Breast epithelium (tissue), 4 donors: ENCODE measurements at regions not wholly inside any gene's neighbourhood (a gene's known extent, or its start where the extent isn't known, plus 50 kb on each side); places are given as distances from the start of the nearest gene placed in this dataset.

ENCODE experiments used
- DNase-seq, 2 donors: peaks; one replicate each; pipeline ENCODE4 v3.0.0-alpha.2; 2019; ENCODE audit warnings: low spot score in 2 of 2
- H3K27ac ChIP-seq, 2 donors: fragments of 200-600 bp; sonication (generic) in 1 of 2; one replicate each; pipeline ENCODE4 v1.5.1; 2016 to 2019; ENCODE audit warnings: mild to moderate bottlenecking in 1 of 2
- H3K27me3 ChIP-seq, 2 donors: fragments of 200-600 bp; sonication (generic) in 1 of 2; one replicate each; pipeline versions ENCODE4 v1.5.1 to v1.6.0; 2017 to 2019; ENCODE audit warnings: control low read depth in 1 of 2, mild to moderate bottlenecking in 1 of 2
- H3K36me3 ChIP-seq: fragments of 200-600 bp; one replicate; pipeline ENCODE4 v1.5.1; 2019
- H3K4me1 ChIP-seq, 2 donors: fragments of 200-600 bp; sonication (generic); one replicate each; pipeline ENCODE4 v1.5.1; 2016 to 2019; ENCODE audit warnings: control low read depth in 1 of 2
- H3K4me3 ChIP-seq, 3 donors: fragments of 200-600 bp; sonication (generic); 1 replicate in 2 of 3; 2 replicates in 1 of 3; pipeline ENCODE4 v1.5.1; 2016 to 2019; ENCODE audit warnings: mild to moderate bottlenecking in 3 of 3, moderate library complexity in 2 of 3
- H3K9me3 ChIP-seq, 2 donors: fragments of 200-600 bp; sonication (generic) in 1 of 2; one replicate each; pipeline ENCODE4 v1.5.1; 2016 to 2019; ENCODE audit warnings: control low read depth in 1 of 2
- CTCF ChIP-seq, 3 donors: fragments of 450-650 bp; IDR thresholded peaks; one replicate each; pipeline ENCODE4 v1.5.1; 2016 to 2017; ENCODE audit warnings: antibody characterized with exemption in 3 of 3, mild to moderate bottlenecking in 3 of 3, moderate library complexity in 3 of 3
- POLR2A ChIP-seq: fragments of 450-650 bp; IDR thresholded peaks from one replicate; pipeline ENCODE4 v1.6.1; 2016; ENCODE audit warnings: antibody characterized with exemption, mild to moderate bottlenecking, moderate library complexity
- POLR2AphosphoS5 ChIP-seq, 3 donors: sonication (generic); formaldehyde crosslinking; IDR thresholded peaks; one replicate each; pipeline ENCODE4 v1.6.1; 2017; ENCODE audit warnings: antibody characterized with exemption in 3 of 3
- intact Hi-C: fragments of 100-400 bp; cut with DNase I; formaldehyde crosslinking; loops from one replicate; pipeline ENCODE4 v1.15.1; 2023; ENCODE audit warnings: low total_unique reads

GRCh38 chr15:35693286-35693685 is 147.3 kb upstream of the DPH6 start:
- Histone ChIP-seq H3K9me3 (no peaks in the 10 kb centered on the region), H3K4me3 (no peak overlapping the region), H3K4me1 (no peaks in the 10 kb centered on the region), H3K27ac (peak overlapping the region in 1 of 2 donors; percentile 9), H3K36me3 (no peaks in the 10 kb centered on the region), H3K27me3 (no peaks in the 10 kb centered on the region)
- no peak for DNase-seq
- intact Hi-C loops: no loop called here
- TF ChIP-seq POLR2AphosphoS5 (IDR thresholded peaks at IDR 0.05): no peak
- TF ChIP-seq POLR2A: no peak
- no peak for TF ChIP-seq CTCF (IDR thresholded peaks at IDR 0.05)

- intact Hi-C loops: no loop called here
- TF ChIP-seq POLR2AphosphoS5 (IDR thresholded peaks at IDR 0.05): no peak
- no peak for TF ChIP-seq POLR2A
- no peak for TF ChIP-seq CTCF (IDR thresholded peaks at IDR 0.05)
- Histone ChIP-seq H3K36me3 (no peaks in the 10 kb centered on the region), H3K4me1 (no peaks in the 10 kb centered on the region), H3K27ac (no peak overlapping the region), H3K9me3 (no peaks in the 10 kb centered on the region), H3K27me3 (no peaks in the 10 kb centered on the region), H3K4me3 (no peak overlapping the region)
- no peak for DNase-seq
Observed at GRCh38 chr15:35693886-35694285, 147.9 kb upstream of the DPH6 start.

- no peaks in the 10 kb centered on the region for H3K27me3 ChIP-seq
- H3K27ac ChIP-seq: no peak overlapping the region
- H3K4me1 ChIP-seq: no peaks in the 10 kb centered on the region
- no peak for DNase-seq
- intact Hi-C loops: no loop called here
- no peaks in the 10 kb centered on the region for H3K9me3 ChIP-seq
- H3K4me3 ChIP-seq: no peak overlapping the region
- TF ChIP-seq POLR2AphosphoS5 (IDR thresholded peaks at IDR 0.05) (no peak), POLR2A (no peak), CTCF (IDR thresholded peaks at IDR 0.05) (no peak)
- H3K36me3 ChIP-seq: no peaks in the 10 kb centered on the region
Observed at GRCh38 chr15:35695003-35695402, 149.0 kb upstream of the DPH6 start.

- TF ChIP-seq POLR2A (no peak), CTCF (IDR thresholded peaks at IDR 0.05) (no peak), POLR2AphosphoS5 (IDR thresholded peaks at IDR 0.05) (no peak)
- intact Hi-C loops: no loop called here
- no peaks in the 10 kb centered on the region for H3K27me3 ChIP-seq
- H3K9me3 ChIP-seq: no peaks in the 10 kb centered on the region
- no peak overlapping the region for H3K27ac ChIP-seq
- no peak overlapping the region for H3K4me3 ChIP-seq
- no peaks in the 10 kb centered on the region for H3K36me3 ChIP-seq
- no peaks in the 10 kb centered on the region for H3K4me1 ChIP-seq
- DNase-seq: no peak
Observed at GRCh38 chr15:35696767-35697231, 150.8 kb upstream of the DPH6 start.

DNA sequence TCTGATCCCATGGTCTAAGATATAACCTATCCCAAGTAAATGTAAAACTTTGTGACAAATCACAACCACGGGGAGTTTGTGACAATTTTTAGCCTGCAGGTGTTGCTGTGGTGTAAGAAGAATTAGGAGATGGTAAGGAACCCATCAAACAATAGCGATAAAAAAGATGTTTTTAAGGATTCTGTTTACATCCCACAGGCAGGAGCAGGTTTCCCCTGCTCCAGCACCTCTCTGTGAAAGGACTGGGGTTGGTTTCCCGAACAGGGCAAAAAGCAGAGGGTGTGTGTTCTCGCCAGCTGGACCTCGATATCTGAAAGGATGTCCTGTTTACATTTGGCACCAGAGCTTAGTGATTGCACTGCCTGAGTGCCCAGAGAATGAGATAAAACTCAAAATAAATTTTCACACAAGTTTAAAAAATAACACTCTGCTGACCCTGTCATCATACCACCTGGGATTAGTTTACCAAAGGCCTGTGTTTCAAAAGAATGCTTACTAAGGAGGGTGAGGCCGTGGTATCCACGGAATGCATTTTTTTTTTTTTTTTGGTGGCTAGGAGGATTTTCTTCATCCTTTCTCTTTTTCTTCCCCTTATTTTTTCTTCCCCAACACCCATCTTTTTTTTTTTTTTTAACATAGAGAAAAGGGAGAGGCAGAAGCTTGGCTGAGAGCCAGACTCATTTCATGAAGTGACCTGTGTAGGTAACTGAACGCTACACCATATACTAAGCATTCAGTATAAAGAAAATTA is 151.8 kb upstream of the DPH6 start:
- no peak for TF ChIP-seq CTCF (IDR thresholded peaks at IDR 0.05)
- no peak for TF ChIP-seq POLR2AphosphoS5 (IDR thresholded peaks at IDR 0.05)
- no peak overlapping the region for H3K27ac ChIP-seq
- no peaks in the 10 kb centered on the region for H3K27me3 ChIP-seq
- H3K4me1 ChIP-seq: no peaks in the 10 kb centered on the region
- no peaks in the 10 kb centered on the region for H3K36me3 ChIP-seq
- H3K4me3 ChIP-seq: no peak overlapping the region
- no peaks in the 10 kb centered on the region for H3K9me3 ChIP-seq
- intact Hi-C loops: no loop called here
- DNase-seq: no peak
